SK-N-SH (cell line): ENCODE measurements at regions not wholly inside any gene's neighbourhood (a gene's known extent, or its start where the extent isn't known, plus 50 kb on each side); places are given as distances from the start of the nearest gene placed in this dataset.

ENCODE experiments used
- CTCF ChIA-PET: fragments of 300-600, 350-600 bp; formaldehyde crosslinking; extraction: SDS; loops from one replicate; lab custom pipeline; 2021; lab: Yijun Ruan, JAX
- POLR2A ChIA-PET: fragments of 350-600 bp; sonication (Branson Sonifier 250); formaldehyde crosslinking; extraction: SDS; loops from one replicate; lab custom pipeline; 2020; ENCODE audit warnings: antibody characterized with exemption, inconsistent platforms; lab: Yijun Ruan, JAX
- DNase-seq: peaks from one replicate; pipeline ENCODE4 v3.0.0; 2012
- H2AFZ ChIP-seq: fragments of 200-600 bp; sonication (generic); 2 replicates; pipeline ENCODE4 v1.8.1; 2016; ENCODE audit warnings: antibody characterized with exemption, mild to moderate bottlenecking, low read depth
- H3F3A ChIP-seq: fragments of 200-600 bp; sonication (generic); replicated peaks from 2 replicates; pipeline ENCODE3; 2016; ENCODE audit warnings: antibody characterized with exemption, mild to moderate bottlenecking; ENCODE audit not compliant: insufficient read depth
- H3K27ac ChIP-seq, 2 experiments: fragments of 200-500 bp in 1 of 2; fragments of 200-600 bp in 1 of 2; sonication (Bioruptor generic) in 1 of 2; sonication (generic), shearing (Covaris generic) in 1 of 2; 2 replicates each; pipeline versions ENCODE4 v1.5.1 to v1.6.1; 2014 to 2016; ENCODE audit warnings: low read depth in 2 of 2, inconsistent platforms in 1 of 2, low read length in 1 of 2, mild to moderate bottlenecking in 1 of 2, mixed read lengths in 1 of 2
- H3K27me3 ChIP-seq: fragments of 200-600 bp; sonication (generic), shearing (Covaris generic); 2 replicates; pipeline ENCODE4 v1.6.1; 2016; ENCODE audit warnings: mixed run types; ENCODE audit not compliant: insufficient read depth
- H3K36me3 ChIP-seq, 2 experiments: fragments of 200-500 bp in 1 of 2; fragments of 200-600 bp in 1 of 2; sonication (Bioruptor generic) in 1 of 2; sonication (generic) in 1 of 2; replicated peaks in 1 of 2; 2 replicates each; pipeline versions ENCODE3 to v1.5.1; 2014 to 2016; ENCODE audit warnings: low read length in 1 of 2, mild to moderate bottlenecking in 1 of 2; ENCODE audit not compliant: insufficient read depth in 2 of 2, control insufficient read depth in 1 of 2
- H3K4me1 ChIP-seq, 2 experiments: fragments of 200-500 bp in 1 of 2; fragments of 200-600 bp in 1 of 2; sonication (Bioruptor generic) in 1 of 2; sonication (generic), shearing (Covaris generic) in 1 of 2; 2 replicates each; pipeline versions ENCODE4 v1.5.1 to v1.6.1; 2014 to 2016; ENCODE audit warnings: low read depth in 1 of 2, low read length in 1 of 2, mixed run types in 1 of 2; ENCODE audit not compliant: insufficient read depth in 2 of 2, control insufficient read depth in 1 of 2
- H3K4me2 ChIP-seq: fragments of 200-600 bp; sonication (generic), shearing (Covaris generic); 2 replicates; pipeline ENCODE4 v1.6.1; 2017; ENCODE audit warnings: mixed run types
- H3K4me3 ChIP-seq, 2 experiments: fragments of 200-500 bp in 1 of 2; fragments of 200-600 bp in 1 of 2; sonication (Bioruptor generic) in 1 of 2; sonication (generic), shearing (Covaris generic) in 1 of 2; 2 replicates each; pipeline versions ENCODE4 v1.5.1 to v1.8.1; 2014 to 2016; ENCODE audit warnings: low read depth in 2 of 2, inconsistent platforms in 1 of 2, low read length in 1 of 2, mild to moderate bottlenecking in 1 of 2, mixed read lengths in 1 of 2, moderate library complexity in 1 of 2
- H3K79me2 ChIP-seq: fragments of 200-600 bp; sonication (generic); 2 replicates; pipeline ENCODE4 v1.8.1; 2017; ENCODE audit warnings: mild to moderate bottlenecking; ENCODE audit not compliant: insufficient read depth
- H3K9ac ChIP-seq: fragments of 200-600 bp; sonication (generic); 2 replicates; pipeline ENCODE4 v1.6.1; 2017; ENCODE audit warnings: mixed run types
- H3K9me2 ChIP-seq: fragments of 200-600 bp; sonication (generic); 2 replicates; pipeline ENCODE4 v1.6.1; 2017; ENCODE audit warnings: mixed run types
- H3K9me3 ChIP-seq: fragments of 200-600 bp; sonication (generic); 2 replicates; pipeline ENCODE4 v1.6.1; 2017; ENCODE audit warnings: mixed run types, mild to moderate bottlenecking, moderate library complexity
- H4K20me1 ChIP-seq: fragments of 200-600 bp; sonication (generic); 2 replicates; pipeline ENCODE4 v1.6.1; 2017; ENCODE audit warnings: mild to moderate bottlenecking, mixed run types; ENCODE audit not compliant: insufficient read depth
- CTCF ChIP-seq: fragments of 200-600 bp; sonication (generic); IDR thresholded peaks from 2 replicates; pipeline ENCODE4 v1.6.1; 2017; ENCODE audit warnings: antibody characterized with exemption, mild to moderate bottlenecking, moderate library complexity
- EP300 ChIP-seq, 2 experiments: IDR thresholded peaks; 2 replicates each; pipeline versions ENCODE4 v1.4.0 to v1.6.1; 2012; ENCODE audit warnings: borderline replicate concordance in 1 of 2, low read depth in 1 of 2, low read length in 1 of 2
- EZH2phosphoT487 ChIP-seq: fragments of 200-600 bp; sonication (generic); IDR thresholded peaks from 2 replicates; pipeline ENCODE4 v1.6.1; 2017; ENCODE audit warnings: low read depth, mixed run types, mild to moderate bottlenecking, antibody characterized with exemption, moderate library complexity, borderline replicate concordance
- FOXJ3 ChIP-seq: sonication (generic); formaldehyde crosslinking; IDR thresholded peaks from 2 replicates; pipeline ENCODE4 v1.5.1; 2020; ENCODE audit warnings: mild to moderate bottlenecking, missing genetic modification reagents
- GABPA ChIP-seq: IDR thresholded peaks from 2 replicates; pipeline ENCODE4 v1.4.0; 2012; ENCODE audit warnings: low read depth, mild to moderate bottlenecking
- POLR2AphosphoS5 ChIP-seq: IDR thresholded peaks from 2 replicates; pipeline ENCODE4 v1.6.1; 2012; ENCODE audit warnings: low read depth, low read length
- SIN3A ChIP-seq: IDR thresholded peaks from 2 replicates; pipeline ENCODE4 v1.6.1; 2012; ENCODE audit warnings: low read depth, mild to moderate bottlenecking, low read length, moderate library complexity, borderline replicate concordance
- TCF12 ChIP-seq: IDR thresholded peaks from 2 replicates; pipeline ENCODE4 v1.4.0; 2012
- TEAD4 ChIP-seq: IDR thresholded peaks from 2 replicates; pipeline ENCODE4 v1.4.0; 2012; ENCODE audit warnings: mild to moderate bottlenecking, borderline replicate concordance; ENCODE audit not compliant: insufficient read depth
- USF2 ChIP-seq: fragments of 150-350 bp; IDR thresholded peaks from 2 replicates; pipeline ENCODE4 v1.6.1; 2017; ENCODE audit warnings: antibody characterized with exemption, low read length, low read depth, borderline replicate concordance
- YY1 ChIP-seq: IDR thresholded peaks from 2 replicates; pipeline ENCODE4 v1.4.0; 2012; ENCODE audit warnings: low read depth, mild to moderate bottlenecking
- ZBTB33 ChIP-seq: IDR thresholded peaks from 2 replicates; pipeline ENCODE4 v1.4.0; 2012; ENCODE audit warnings: low read depth, borderline replicate concordance
- TF ChIP-seq, protein P1 (sequence below): IDR thresholded peaks from 2 replicates; pipeline ENCODE4 v1.6.1; 2012; ENCODE audit warnings: mild to moderate bottlenecking, low read depth, low read length, moderate library complexity
- TF ChIP-seq, protein P2 (sequence below): IDR thresholded peaks from 2 replicates; pipeline ENCODE4; 2012

DNA sequence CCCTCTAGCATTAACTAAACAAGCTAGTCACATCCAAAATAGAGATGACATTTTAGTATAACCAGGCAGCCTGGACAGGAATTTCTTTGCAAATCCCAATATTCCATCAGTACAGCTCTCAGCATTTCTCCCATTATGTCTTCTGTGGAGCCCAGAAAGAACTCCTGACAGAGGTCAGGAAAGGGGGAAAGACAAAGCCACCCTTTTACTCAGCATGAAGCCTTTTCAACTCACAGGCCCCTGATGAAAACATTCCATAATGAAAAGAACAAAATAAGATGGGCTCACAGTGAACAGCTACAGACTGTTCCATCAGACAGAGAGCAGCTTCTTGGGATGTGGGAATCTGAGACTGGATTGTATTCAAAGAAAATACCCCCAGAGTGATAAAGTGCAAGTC is 80.6 kb downstream of the TEX35 start:
- H3K4me3 ChIP-seq: no peak overlapping the region
- H3K27me3 ChIP-seq: no peaks in the 10 kb centered on the region
- H3K4me1 ChIP-seq: no peaks in the 10 kb centered on the region
- no peak overlapping the region for H3K9ac ChIP-seq
- H3K9me2 ChIP-seq: no peaks in the 10 kb centered on the region
- H3K27ac ChIP-seq: peak overlapping the region in 1 of 2 experiments; percentile 23; a peak in 1 of 4 replicates
- TF ChIP-seq SIN3A (no peak), EP300 (IDR thresholded peaks at IDR 0.05; ENCODE audit: borderline replicate concordance in 1 of 2, low read depth in 1 of 2, low read length in 1 of 2) (no peak), CTCF (no peak), TCF12 (no peak), FOXJ3 (CRISPR knock-in tag) (no peak), USF2 (no peak), EZH2phosphoT487 (no peak), YY1 (no peak), GABPA (no peak), POLR2AphosphoS5 (no peak), TEAD4 (no peak), ZBTB33 (no peak)
- TF ChIP-seq, protein P1, sequence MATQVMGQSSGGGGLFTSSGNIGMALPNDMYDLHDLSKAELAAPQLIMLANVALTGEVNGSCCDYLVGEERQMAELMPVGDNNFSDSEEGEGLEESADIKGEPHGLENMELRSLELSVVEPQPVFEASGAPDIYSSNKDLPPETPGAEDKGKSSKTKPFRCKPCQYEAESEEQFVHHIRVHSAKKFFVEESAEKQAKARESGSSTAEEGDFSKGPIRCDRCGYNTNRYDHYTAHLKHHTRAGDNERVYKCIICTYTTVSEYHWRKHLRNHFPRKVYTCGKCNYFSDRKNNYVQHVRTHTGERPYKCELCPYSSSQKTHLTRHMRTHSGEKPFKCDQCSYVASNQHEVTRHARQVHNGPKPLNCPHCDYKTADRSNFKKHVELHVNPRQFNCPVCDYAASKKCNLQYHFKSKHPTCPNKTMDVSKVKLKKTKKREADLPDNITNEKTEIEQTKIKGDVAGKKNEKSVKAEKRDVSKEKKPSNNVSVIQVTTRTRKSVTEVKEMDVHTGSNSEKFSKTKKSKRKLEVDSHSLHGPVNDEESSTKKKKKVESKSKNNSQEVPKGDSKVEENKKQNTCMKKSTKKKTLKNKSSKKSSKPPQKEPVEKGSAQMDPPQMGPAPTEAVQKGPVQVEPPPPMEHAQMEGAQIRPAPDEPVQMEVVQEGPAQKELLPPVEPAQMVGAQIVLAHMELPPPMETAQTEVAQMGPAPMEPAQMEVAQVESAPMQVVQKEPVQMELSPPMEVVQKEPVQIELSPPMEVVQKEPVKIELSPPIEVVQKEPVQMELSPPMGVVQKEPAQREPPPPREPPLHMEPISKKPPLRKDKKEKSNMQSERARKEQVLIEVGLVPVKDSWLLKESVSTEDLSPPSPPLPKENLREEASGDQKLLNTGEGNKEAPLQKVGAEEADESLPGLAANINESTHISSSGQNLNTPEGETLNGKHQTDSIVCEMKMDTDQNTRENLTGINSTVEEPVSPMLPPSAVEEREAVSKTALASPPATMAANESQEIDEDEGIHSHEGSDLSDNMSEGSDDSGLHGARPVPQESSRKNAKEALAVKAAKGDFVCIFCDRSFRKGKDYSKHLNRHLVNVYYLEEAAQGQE: no peak
- TF ChIP-seq, protein P2, sequence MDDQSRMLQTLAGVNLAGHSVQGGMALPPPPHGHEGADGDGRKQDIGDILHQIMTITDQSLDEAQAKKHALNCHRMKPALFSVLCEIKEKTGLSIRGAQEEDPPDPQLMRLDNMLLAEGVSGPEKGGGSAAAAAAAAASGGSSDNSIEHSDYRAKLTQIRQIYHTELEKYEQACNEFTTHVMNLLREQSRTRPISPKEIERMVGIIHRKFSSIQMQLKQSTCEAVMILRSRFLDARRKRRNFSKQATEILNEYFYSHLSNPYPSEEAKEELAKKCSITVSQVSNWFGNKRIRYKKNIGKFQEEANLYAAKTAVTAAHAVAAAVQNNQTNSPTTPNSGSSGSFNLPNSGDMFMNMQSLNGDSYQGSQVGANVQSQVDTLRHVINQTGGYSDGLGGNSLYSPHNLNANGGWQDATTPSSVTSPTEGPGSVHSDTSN: no peak
- TF ChIP-seq, all 33 proteins: peak for 0
- Histone ChIP-seq H3K79me2 (no peaks in the 10 kb centered on the region), H3K36me3 (no peaks in the 10 kb centered on the region), H3K9me3 (no peaks in the 10 kb centered on the region), H2AFZ (no peak overlapping the region), H3K4me2 (no peak overlapping the region), H3F3A (no peaks in the 10 kb centered on the region), H4K20me1 (no peaks in the 10 kb centered on the region)
- DNase-seq: no peak
- ChIA-PET CTCF (interaction anchor here (1.5 kb wide), 1 partner anchor 50 kb away, joined by 4 read pairs; no protein-coding TSS in a partner anchor), POLR2A (no interaction called here)
